OCI-LY3 (cell line): ENCODE measurements at regions not wholly inside any gene's neighbourhood (a gene's known extent, or its start where the extent isn't known, plus 50 kb on each side); places are given as distances from the start of the nearest gene placed in this dataset.

Experiments used
- EZH2phosphoT487 ChIP-seq: fragments of 200-600 bp; shearing (Covaris generic); IDR thresholded peaks from 2 replicates; pipeline ENCODE4 v1.6.1; 2018; ENCODE audit warnings: antibody characterized with exemption, mixed run types, low read depth
- TF ChIP-seq, protein P1 (sequence below): fragments of 200-600, 300-600 bp; sonication (generic); IDR thresholded peaks from 2 replicates; pipeline ENCODE4 v1.5.1; 2014; ENCODE audit warnings: antibody characterized with exemption, low read length, low read depth

DNA sequence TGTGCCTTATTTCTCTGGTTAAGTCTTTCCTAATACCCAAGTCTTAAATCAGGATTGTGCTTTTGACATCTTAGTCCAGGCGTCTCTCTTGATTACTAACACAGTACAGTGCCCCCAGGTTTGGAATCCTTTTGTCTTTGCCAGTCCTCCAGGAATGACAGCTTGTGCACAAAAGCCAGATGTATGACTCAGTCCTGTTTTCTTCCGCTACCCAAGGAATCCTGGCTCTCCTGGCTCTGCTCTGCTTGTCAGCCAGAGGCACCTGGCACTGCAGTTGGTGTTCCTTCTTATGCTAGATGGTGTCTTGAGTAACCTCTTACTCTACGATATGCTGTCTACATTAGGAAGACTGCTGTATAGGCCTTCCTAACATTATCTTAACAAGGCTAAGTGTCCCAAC, 728.2 kb upstream of the NECTIN3 start:
- TF ChIP-seq, protein P1, sequence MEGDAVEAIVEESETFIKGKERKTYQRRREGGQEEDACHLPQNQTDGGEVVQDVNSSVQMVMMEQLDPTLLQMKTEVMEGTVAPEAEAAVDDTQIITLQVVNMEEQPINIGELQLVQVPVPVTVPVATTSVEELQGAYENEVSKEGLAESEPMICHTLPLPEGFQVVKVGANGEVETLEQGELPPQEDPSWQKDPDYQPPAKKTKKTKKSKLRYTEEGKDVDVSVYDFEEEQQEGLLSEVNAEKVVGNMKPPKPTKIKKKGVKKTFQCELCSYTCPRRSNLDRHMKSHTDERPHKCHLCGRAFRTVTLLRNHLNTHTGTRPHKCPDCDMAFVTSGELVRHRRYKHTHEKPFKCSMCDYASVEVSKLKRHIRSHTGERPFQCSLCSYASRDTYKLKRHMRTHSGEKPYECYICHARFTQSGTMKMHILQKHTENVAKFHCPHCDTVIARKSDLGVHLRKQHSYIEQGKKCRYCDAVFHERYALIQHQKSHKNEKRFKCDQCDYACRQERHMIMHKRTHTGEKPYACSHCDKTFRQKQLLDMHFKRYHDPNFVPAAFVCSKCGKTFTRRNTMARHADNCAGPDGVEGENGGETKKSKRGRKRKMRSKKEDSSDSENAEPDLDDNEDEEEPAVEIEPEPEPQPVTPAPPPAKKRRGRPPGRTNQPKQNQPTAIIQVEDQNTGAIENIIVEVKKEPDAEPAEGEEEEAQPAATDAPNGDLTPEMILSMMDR = no peak
- no peak for TF ChIP-seq EZH2phosphoT487
